GM23248 (cell line): ENCODE measurements at regions not wholly inside any gene's neighbourhood (a gene's known extent, or its start where the extent isn't known, plus 50 kb on each side); places are given as distances from the start of the nearest gene placed in this dataset.

Experiments
- EZH2 ChIP-seq: fragments of 200-600 bp; sonication (generic); IDR thresholded peaks from 2 replicates; pipeline ENCODE4 v1.6.1; 2018; ENCODE audit warnings: antibody characterized with exemption, mild to moderate bottlenecking; ENCODE audit not compliant: insufficient read depth, poor library complexity, severe bottlenecking
- EZH2phosphoT487 ChIP-seq: fragments of 200-600 bp; sonication (generic); IDR thresholded peaks from 2 replicates; pipeline ENCODE4 v1.6.1; 2018; ENCODE audit warnings: antibody characterized with exemption, moderate library complexity, mild to moderate bottlenecking, low read depth; ENCODE audit not compliant: insufficient read depth

- TF ChIP-seq EZH2 (no peak), EZH2phosphoT487 (no peak)
Measured at GRCh38 chr4:102444752-102445151, 56.4 kb upstream of the NFKB1 start.
